ENCODE measurements at regions not wholly inside any gene's neighbourhood (a gene's known extent, or its start where the extent isn't known, plus 50 kb on each side); places are given as distances from the start of the nearest gene placed in this dataset.

DNA sequence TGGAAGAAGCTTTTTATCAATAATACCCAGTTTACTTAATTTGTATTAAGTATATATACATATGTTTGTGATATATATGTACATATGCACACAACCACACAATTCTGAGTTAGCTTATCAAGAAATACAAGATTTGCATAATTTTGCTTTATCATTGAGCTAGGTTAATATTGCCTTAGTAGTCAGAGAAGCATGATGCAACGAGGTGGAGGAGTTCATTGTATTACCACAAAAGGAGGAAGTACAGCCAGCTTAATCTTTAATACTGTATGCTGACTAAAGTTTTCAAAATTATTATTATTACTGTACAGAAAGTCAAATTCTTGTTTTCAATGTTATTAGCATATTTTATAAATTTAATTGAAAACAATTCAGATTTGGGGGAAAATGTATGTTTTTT, 278.4 kb upstream of the PDGFD start:
- Histone ChIP-seq H3K36me3 (ENCODE audit: control insufficient read depth in 2 of 2, insufficient read depth in 2 of 2, low read length in 2 of 2) (no peaks in the 10 kb centered on the region), H3K27me3 (ENCODE audit: control insufficient read depth in 1 of 2, insufficient read depth in 2 of 2, low read length in 2 of 2) (no peaks in the 10 kb centered on the region), H3K9me3 (ENCODE audit: control insufficient read depth in 2 of 2, low read length in 2 of 2) (no peaks in the 10 kb centered on the region), H3K4me3 (ENCODE audit: low read length in 2 of 2) (no peak overlapping the region), H3K4me1 (ENCODE audit: control insufficient read depth, insufficient read depth, low read length) (no peaks in the 10 kb centered on the region), H3K9ac (ENCODE audit: low read length in 2 of 2) (no peak overlapping the region), H3K27ac (ENCODE audit: low read length) (no peak overlapping the region)

DNA sequence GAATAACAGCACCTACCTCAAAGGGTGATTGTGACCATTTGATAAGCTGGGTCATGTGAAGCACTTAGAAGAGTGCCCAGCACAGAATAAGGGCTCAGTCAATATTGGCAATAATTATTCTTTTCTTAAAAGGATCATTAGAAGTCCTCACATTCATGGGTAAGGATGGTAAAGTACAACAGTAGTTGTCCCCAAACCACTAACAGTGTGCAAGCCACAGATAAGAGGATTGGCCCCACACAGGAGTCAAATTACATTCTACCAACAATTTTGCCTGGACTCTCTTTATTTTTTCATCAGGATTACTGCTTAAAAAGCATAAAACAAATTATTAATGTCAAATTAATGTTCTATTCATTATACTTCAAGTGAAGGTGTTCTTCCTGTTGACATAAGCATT, 271.5 kb upstream of the PDGFD start:
- H3K36me3 ChIP-seq (ENCODE audit: control insufficient read depth in 2 of 2, insufficient read depth in 2 of 2, low read length in 2 of 2) = no peaks in the 10 kb centered on the region
- no peak overlapping the region for H3K9ac ChIP-seq (ENCODE audit: low read length in 2 of 2)
- no peak overlapping the region for H3K27ac ChIP-seq (ENCODE audit: low read length)
- no peaks in the 10 kb centered on the region for H3K27me3 ChIP-seq (ENCODE audit: control insufficient read depth in 1 of 2, insufficient read depth in 2 of 2, low read length in 2 of 2)
- no peaks in the 10 kb centered on the region for H3K4me1 ChIP-seq (ENCODE audit: control insufficient read depth, insufficient read depth, low read length)
- no peaks in the 10 kb centered on the region for H3K9me3 ChIP-seq (ENCODE audit: control insufficient read depth in 2 of 2, low read length in 2 of 2)
- H3K4me3 ChIP-seq (ENCODE audit: low read length in 2 of 2) = no peak overlapping the region

DNA sequence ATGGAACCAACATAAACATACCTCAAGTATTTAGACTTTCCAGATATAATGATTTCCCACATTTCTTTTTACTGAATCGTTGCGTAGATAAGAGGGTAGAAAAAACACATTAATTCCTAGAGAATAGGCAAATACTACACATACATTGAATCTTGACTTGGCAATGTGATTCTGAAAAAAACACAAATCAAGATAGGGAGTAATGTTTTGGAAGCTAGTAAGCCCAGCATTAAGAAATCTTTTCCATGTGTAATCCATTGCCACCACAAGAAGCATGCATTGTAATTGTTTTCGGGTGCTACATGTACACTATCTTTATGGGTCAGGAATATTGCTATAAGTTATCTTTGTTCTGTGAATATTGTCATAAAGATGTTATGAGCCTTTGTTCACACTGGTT, 269.8 kb upstream of the PDGFD start:
- no peaks in the 10 kb centered on the region for H3K27me3 ChIP-seq (ENCODE audit: control insufficient read depth in 1 of 2, insufficient read depth in 2 of 2, low read length in 2 of 2)
- no peak overlapping the region for H3K27ac ChIP-seq (ENCODE audit: low read length)
- no peak overlapping the region for H3K9ac ChIP-seq (ENCODE audit: low read length in 2 of 2)
- no peak overlapping the region for H3K4me3 ChIP-seq (ENCODE audit: low read length in 2 of 2)
- no peaks in the 10 kb centered on the region for H3K36me3 ChIP-seq (ENCODE audit: control insufficient read depth in 2 of 2, insufficient read depth in 2 of 2, low read length in 2 of 2)
- H3K9me3 ChIP-seq (ENCODE audit: control insufficient read depth in 2 of 2, low read length in 2 of 2) = no peaks in the 10 kb centered on the region
- H3K4me1 ChIP-seq (ENCODE audit: control insufficient read depth, insufficient read depth, low read length) = no peaks in the 10 kb centered on the region

DNA sequence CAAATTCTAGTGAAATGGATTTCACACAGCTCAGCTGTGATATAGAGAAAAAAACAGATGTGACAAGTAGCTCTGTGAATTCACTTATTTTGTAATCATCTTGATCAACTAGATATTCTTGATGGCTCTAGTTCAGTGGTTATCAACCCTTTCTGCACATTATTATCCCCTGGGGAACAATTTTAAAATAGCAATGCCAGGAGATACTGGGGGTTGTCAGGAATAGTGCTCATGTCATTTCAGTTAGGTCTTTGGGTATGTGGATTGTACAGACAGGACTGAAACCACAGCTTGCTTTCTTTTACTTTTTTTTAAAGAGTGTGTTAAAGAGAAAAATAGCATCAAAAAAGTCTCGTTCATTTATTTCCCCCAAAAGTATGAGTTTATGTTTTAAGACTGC, 269.0 kb upstream of the PDGFD start:
- Histone ChIP-seq H3K36me3 (ENCODE audit: control insufficient read depth in 2 of 2, insufficient read depth in 2 of 2, low read length in 2 of 2) (no peaks in the 10 kb centered on the region), H3K9ac (ENCODE audit: low read length in 2 of 2) (no peak overlapping the region), H3K4me3 (ENCODE audit: low read length in 2 of 2) (no peak overlapping the region), H3K9me3 (ENCODE audit: control insufficient read depth in 2 of 2, low read length in 2 of 2) (no peaks in the 10 kb centered on the region), H3K27me3 (ENCODE audit: control insufficient read depth in 1 of 2, insufficient read depth in 2 of 2, low read length in 2 of 2) (no peaks in the 10 kb centered on the region), H3K4me1 (ENCODE audit: control insufficient read depth, insufficient read depth, low read length) (no peaks in the 10 kb centered on the region), H3K27ac (ENCODE audit: low read length) (no peak overlapping the region)

GRCh38 chr11:104432526-104432925, 268.6 kb upstream of the PDGFD start:
- Histone ChIP-seq H3K36me3 (ENCODE audit: control insufficient read depth in 2 of 2, insufficient read depth in 2 of 2, low read length in 2 of 2) (no peaks in the 10 kb centered on the region), H3K27ac (ENCODE audit: low read length) (no peak overlapping the region), H3K9ac (ENCODE audit: low read length in 2 of 2) (no peak overlapping the region), H3K4me3 (ENCODE audit: low read length in 2 of 2) (no peak overlapping the region), H3K27me3 (ENCODE audit: control insufficient read depth in 1 of 2, insufficient read depth in 2 of 2, low read length in 2 of 2) (no peaks in the 10 kb centered on the region), H3K9me3 (ENCODE audit: control insufficient read depth in 2 of 2, low read length in 2 of 2) (no peaks in the 10 kb centered on the region), H3K4me1 (ENCODE audit: control insufficient read depth, insufficient read depth, low read length) (no peaks in the 10 kb centered on the region)

DNA sequence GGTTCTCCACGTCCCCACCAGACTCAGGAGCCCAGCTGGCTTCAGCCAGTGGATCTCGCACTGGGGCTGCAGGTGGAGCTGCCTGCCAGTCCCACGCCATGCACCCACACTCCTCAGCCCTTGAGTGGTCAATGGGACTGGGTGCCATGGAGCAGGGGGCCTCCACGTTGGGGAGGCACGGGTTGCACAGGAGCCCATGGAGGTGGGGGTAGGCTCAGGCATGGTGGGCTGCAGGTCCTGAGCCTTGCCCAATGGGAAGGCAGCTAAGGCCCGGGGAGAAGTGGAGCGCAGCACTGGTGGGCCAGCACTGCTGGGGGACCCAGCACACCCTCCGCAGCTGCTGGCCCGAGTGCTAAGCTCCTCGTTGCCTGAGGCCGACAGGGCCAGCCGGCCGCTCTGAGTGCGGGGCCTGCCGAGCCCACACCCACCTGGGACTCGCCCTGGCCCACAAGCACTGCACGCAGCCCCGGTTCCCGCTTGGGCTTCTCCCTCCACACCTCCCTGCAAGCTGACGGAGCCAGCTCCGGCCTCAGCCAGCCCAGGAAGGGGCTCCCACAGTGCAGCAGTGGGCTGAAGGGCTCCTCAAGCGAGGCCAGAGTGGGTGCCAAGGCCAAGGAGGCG, 258.5 kb upstream of the PDGFD start:
- no peaks in the 10 kb centered on the region for H3K9me3 ChIP-seq (ENCODE audit: control insufficient read depth in 2 of 2, low read length in 2 of 2)
- no peaks in the 10 kb centered on the region for H3K27me3 ChIP-seq (ENCODE audit: control insufficient read depth in 1 of 2, insufficient read depth in 2 of 2, low read length in 2 of 2)
- no peak overlapping the region for H3K27ac ChIP-seq (ENCODE audit: low read length)
- no peaks in the 10 kb centered on the region for H3K36me3 ChIP-seq (ENCODE audit: control insufficient read depth in 2 of 2, insufficient read depth in 2 of 2, low read length in 2 of 2)
- no peak overlapping the region for H3K9ac ChIP-seq (ENCODE audit: low read length in 2 of 2)
- no peak overlapping the region for H3K4me3 ChIP-seq (ENCODE audit: low read length in 2 of 2)
- H3K4me1 ChIP-seq (ENCODE audit: control insufficient read depth, insufficient read depth, low read length) = no peaks in the 10 kb centered on the region

GRCh38 chr11:104410336-104410735, 246.4 kb upstream of the PDGFD start:
- Histone ChIP-seq H3K27ac (ENCODE audit: low read length) (no peak overlapping the region), H3K27me3 (ENCODE audit: control insufficient read depth in 1 of 2, insufficient read depth in 2 of 2, low read length in 2 of 2) (no peaks in the 10 kb centered on the region), H3K36me3 (ENCODE audit: control insufficient read depth in 2 of 2, insufficient read depth in 2 of 2, low read length in 2 of 2) (no peaks in the 10 kb centered on the region), H3K4me3 (ENCODE audit: low read length in 2 of 2) (no peak overlapping the region), H3K9me3 (ENCODE audit: control insufficient read depth in 2 of 2, low read length in 2 of 2) (no peaks in the 10 kb centered on the region), H3K9ac (ENCODE audit: low read length in 2 of 2) (no peak overlapping the region), H3K4me1 (ENCODE audit: control insufficient read depth, insufficient read depth, low read length) (no peaks in the 10 kb centered on the region)

DNA sequence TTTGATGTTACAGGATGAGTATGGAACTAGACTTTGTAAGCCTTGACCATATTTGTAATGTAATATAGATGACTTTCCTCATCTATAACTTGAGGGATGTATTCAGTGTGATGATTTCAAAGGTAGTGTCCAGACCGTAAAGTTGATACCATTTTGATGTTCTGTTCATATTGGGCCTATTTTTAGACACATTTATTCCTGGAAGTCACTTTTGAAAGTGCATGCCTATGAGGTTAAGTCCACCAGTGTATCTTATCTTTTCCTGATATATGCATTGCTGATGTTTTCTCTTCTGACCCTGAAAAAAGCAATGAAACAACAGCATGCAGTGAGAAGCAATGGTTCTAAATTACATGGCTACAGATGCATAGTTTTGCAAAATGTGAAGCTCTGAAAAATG, 244.7 kb upstream of the PDGFD start:
- Histone ChIP-seq H3K9me3 (ENCODE audit: control insufficient read depth in 2 of 2, low read length in 2 of 2) (no peaks in the 10 kb centered on the region), H3K4me1 (ENCODE audit: control insufficient read depth, insufficient read depth, low read length) (no peaks in the 10 kb centered on the region), H3K4me3 (ENCODE audit: low read length in 2 of 2) (no peak overlapping the region), H3K9ac (ENCODE audit: low read length in 2 of 2) (no peak overlapping the region), H3K27me3 (ENCODE audit: control insufficient read depth in 1 of 2, insufficient read depth in 2 of 2, low read length in 2 of 2) (no peaks in the 10 kb centered on the region), H3K36me3 (ENCODE audit: control insufficient read depth in 2 of 2, insufficient read depth in 2 of 2, low read length in 2 of 2) (no peaks in the 10 kb centered on the region), H3K27ac (ENCODE audit: low read length) (no peak overlapping the region)

DNA sequence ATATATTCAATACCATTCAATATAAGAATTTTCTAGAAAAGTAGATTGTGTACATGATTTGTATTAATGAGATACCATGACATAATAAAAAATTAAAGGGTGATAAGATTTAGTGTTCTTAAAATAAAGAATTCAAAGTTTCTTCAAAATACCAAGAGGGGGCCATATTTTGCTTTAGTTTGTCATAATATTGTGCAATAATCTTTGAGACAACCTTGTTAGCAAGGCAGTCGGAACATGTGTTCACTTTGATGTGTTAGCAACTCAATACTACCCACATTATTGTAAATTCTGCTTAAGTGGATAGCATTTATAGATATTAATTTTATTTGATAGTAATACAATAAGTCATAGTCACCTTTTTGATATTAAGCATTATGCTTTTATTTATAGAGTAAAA, 241.3 kb upstream of the PDGFD start:
- Histone ChIP-seq H3K27ac (ENCODE audit: low read length) (no peak overlapping the region), H3K27me3 (ENCODE audit: control insufficient read depth in 1 of 2, insufficient read depth in 2 of 2, low read length in 2 of 2) (no peaks in the 10 kb centered on the region), H3K36me3 (ENCODE audit: control insufficient read depth in 2 of 2, insufficient read depth in 2 of 2, low read length in 2 of 2) (no peaks in the 10 kb centered on the region), H3K4me3 (ENCODE audit: low read length in 2 of 2) (no peak overlapping the region), H3K9me3 (ENCODE audit: control insufficient read depth in 2 of 2, low read length in 2 of 2) (no peaks in the 10 kb centered on the region), H3K9ac (ENCODE audit: low read length in 2 of 2) (no peak overlapping the region), H3K4me1 (ENCODE audit: control insufficient read depth, insufficient read depth, low read length) (no peaks in the 10 kb centered on the region)

GRCh38 chr11:104404231-104405175, 240.6 kb upstream of the PDGFD start:
- no peaks in the 10 kb centered on the region for H3K9me3 ChIP-seq (ENCODE audit: control insufficient read depth in 2 of 2, low read length in 2 of 2)
- H3K36me3 ChIP-seq (ENCODE audit: control insufficient read depth in 2 of 2, insufficient read depth in 2 of 2, low read length in 2 of 2) = no peaks in the 10 kb centered on the region
- no peaks in the 10 kb centered on the region for H3K4me1 ChIP-seq (ENCODE audit: control insufficient read depth, insufficient read depth, low read length)
- H3K27me3 ChIP-seq (ENCODE audit: control insufficient read depth in 1 of 2, insufficient read depth in 2 of 2, low read length in 2 of 2) = no peaks in the 10 kb centered on the region
- no peak overlapping the region for H3K27ac ChIP-seq (ENCODE audit: low read length)
- no peak overlapping the region for H3K4me3 ChIP-seq (ENCODE audit: low read length in 2 of 2)
- H3K9ac ChIP-seq (ENCODE audit: low read length in 2 of 2) = no peak overlapping the region
